K562 (cell line): ENCODE measurements at regions not wholly inside any gene's neighbourhood (a gene's known extent, or its start where the extent isn't known, plus 50 kb on each side); places are given as distances from the start of the nearest gene placed in this dataset.

Source experiments
- ATAC-seq: fragments of 200-7000 bp; cut with Tn5 transposase; 3 replicates; pipeline ENCODE4 v1.9.1; 2020; ENCODE audit warnings: moderate library complexity
- BruUV-seq: library from RNA; stranded (reverse); fragments of 400-500 nt; replicated peaks from 2 replicates; lab custom pipeline; 2021; lab: Mats Ljungman, UMichigan
- CTCF ChIA-PET: fragments of 300-600 bp; formaldehyde crosslinking; extraction: SDS; loops from one replicate; lab custom pipeline; 2021; ENCODE audit warnings: low intra/inter-chr PET ratio; lab: Yijun Ruan, JAX
- POLR2A ChIA-PET: fragments of 300-600, 350-650 bp; sonication (Branson Sonifier 250); formaldehyde crosslinking; extraction: SDS; loops from one replicate; lab custom pipeline; 2021; ENCODE audit warnings: antibody characterized with exemption, inconsistent platforms; lab: Yijun Ruan, JAX
- DNase-seq, 4 experiments: peaks; one replicate each; pipeline versions ENCODE4 v3.0.0 to v3.0.0-alpha.2; 2011 to 2018; ENCODE audit warnings: low spot score in 3 of 4, mixed read lengths in 3 of 4; ENCODE audit errors: extremely low read depth in 1 of 4
- FAIRE-seq: peaks from 2 replicates; lab custom pipeline; 2011; peaks lifted over from hg19 to GRCh38; lab: Jason Lieb, UNC
- H2AFZ ChIP-seq: 2 replicates; pipeline ENCODE4 v1.6.0; 2011; ENCODE audit warnings: low read depth, low read length, control low read depth, inconsistent platforms
- H3K27ac ChIP-seq: fragments of 200-600 bp; 3 replicates; pipeline ENCODE4 v1.8.0; 2011; ENCODE audit warnings: low read depth, mild to moderate bottlenecking, control low read depth, inconsistent platforms, low read length, moderate library complexity, mixed read lengths; ENCODE audit errors: extremely low read depth
- H3K27me3 ChIP-seq, 2 experiments: fragments of 300-600 bp in 1 of 2; 2 replicates in 1 of 2; 3 replicates in 1 of 2; pipeline versions ENCODE4 v1.6.0 to v1.8.0; 2011; ENCODE audit warnings: inconsistent platforms in 2 of 2, low read length in 2 of 2, mild to moderate bottlenecking in 1 of 2, mixed read lengths in 1 of 2, moderate library complexity in 1 of 2; ENCODE audit not compliant: control insufficient read depth in 2 of 2, insufficient read depth in 2 of 2
- H3K36me3 ChIP-seq: fragments of 300-600 bp; 3 replicates; pipeline ENCODE4 v1.8.0; 2011; ENCODE audit warnings: mild to moderate bottlenecking, low read length, inconsistent platforms; ENCODE audit not compliant: control insufficient read depth, insufficient read depth
- H3K4me1 ChIP-seq, 2 experiments: fragments of 200-600 bp in 1 of 2; replicated peaks in 1 of 2; 2 replicates in 1 of 2; 3 replicates in 1 of 2; pipeline versions ENCODE4 v1.5.1 to v1.8.0; 2011; ENCODE audit warnings: inconsistent platforms in 2 of 2, low read length in 2 of 2, mild to moderate bottlenecking in 1 of 2, mixed read lengths in 1 of 2, moderate library complexity in 1 of 2; ENCODE audit not compliant: control insufficient read depth in 2 of 2, insufficient read depth in 2 of 2
- H3K4me2 ChIP-seq: 2 replicates; pipeline ENCODE4 v1.6.1; 2011; ENCODE audit warnings: low read length, control low read depth, inconsistent platforms, mixed read lengths; ENCODE audit not compliant: insufficient read depth
- H3K4me3 ChIP-seq: fragments of 200-600 bp; sonication (generic), shearing (Covaris generic); 2 replicates; pipeline ENCODE4 v1.5.1; 2016; ENCODE audit warnings: control low read depth, inconsistent platforms
- H3K79me2 ChIP-seq: fragments of 200-600 bp; 3 replicates; pipeline ENCODE4 v1.8.0; 2011; ENCODE audit warnings: low read length, inconsistent platforms; ENCODE audit not compliant: control insufficient read depth, insufficient read depth
- H3K9ac ChIP-seq, 2 experiments: 2 replicates each; pipeline versions ENCODE4 v1.6.0 to v1.6.1; 2011; ENCODE audit warnings: low read depth in 2 of 2, low read length in 2 of 2, control low read depth in 1 of 2, inconsistent platforms in 1 of 2, mild to moderate bottlenecking in 1 of 2, mixed read lengths in 1 of 2; ENCODE audit not compliant: insufficient read depth in 1 of 2
- H3K9me1 ChIP-seq: one replicate; pipeline ENCODE4 v1.6.0; 2011; ENCODE audit warnings: inconsistent platforms, mild to moderate bottlenecking, low read length, moderate library complexity; ENCODE audit not compliant: control insufficient read depth, insufficient read depth
- H3K9me3 ChIP-seq: replicated peaks from 2 replicates; pipeline ENCODE4 v1.5.1; 2011; ENCODE audit warnings: low read depth, low read length, inconsistent platforms; ENCODE audit not compliant: control insufficient read depth, insufficient read depth
- H4K20me1 ChIP-seq: replicated peaks from 2 replicates; pipeline ENCODE4 v1.6.1; 2011; ENCODE audit warnings: low read length, inconsistent platforms, mixed read lengths; ENCODE audit not compliant: control insufficient read depth, insufficient read depth
- HMGXB4 ChIP-seq: sonication (generic); formaldehyde crosslinking; IDR thresholded peaks from 2 replicates; pipeline ENCODE4 v1.8.1; 2023; ENCODE audit warnings: mild to moderate bottlenecking, missing genetic modification reagents
- KDM1A ChIP-seq, 2 experiments: fragments of 450-650 bp; IDR thresholded peaks; 2 replicates each; pipeline ENCODE4 v1.6.1; 2016; ENCODE audit warnings: mild to moderate bottlenecking in 2 of 2
- PHF8 ChIP-seq: fragments of 200-600 bp; sonication (generic); IDR thresholded peaks from 2 replicates; pipeline ENCODE4 v1.6.1; 2012; ENCODE audit warnings: mixed run types, mild to moderate bottlenecking, inconsistent platforms, low read length, moderate library complexity, borderline replicate concordance
- SIN3A ChIP-seq, 2 experiments: fragments of 150-350 bp in 1 of 2; IDR thresholded peaks; 2 replicates each; pipeline ENCODE4 v1.6.1; 2011 to 2016; ENCODE audit warnings: borderline replicate concordance in 2 of 2, low read depth in 2 of 2, low read length in 2 of 2, mild to moderate bottlenecking in 2 of 2, moderate library complexity in 2 of 2; ENCODE audit not compliant: control insufficient read depth in 1 of 2
- WGBS: fragments of 100-300 bp; shearing (Covaris generic); methylation state at CpG from one replicate; pipeline ENCODE4 v1.1.6; 2016; ENCODE audit warnings: low coverage, mixed read lengths; ENCODE audit not compliant: insufficient coverage; ENCODE audit errors: missing lambda C conversion rate; 5-methylcytosine and 5-hydroxymethylcytosine counted together
- in situ Hi-C: fragments of 300-500 bp; cut with MboI; formaldehyde crosslinking; loops from 4 replicates; pipeline ENCODE4 v1.15.0; 2018; ENCODE audit warnings: inconsistent platforms, mixed read lengths
- intact Hi-C: fragments of 100-400 bp; cut with micrococcal nuclease; formaldehyde crosslinking; loops from 2 replicates; pipeline ENCODE4 v1.14.2; 2022

- ATAC-seq (no peak), FAIRE-seq (no peak), DNase-seq (no peak)
- 0% methylated on average over 12 of the region's 12 CpGs for WGBS
- intact Hi-C loops (no loop called here), in situ Hi-C loops (no loop called here)
- Histone ChIP-seq H2AFZ (no peak overlapping the region), H3K4me3 (no peak overlapping the region), H3K36me3 (no peaks in the 10 kb centered on the region), H3K9me1 (no peaks in the 10 kb centered on the region), H3K4me1 (no peaks in the 10 kb centered on the region), H3K9ac (no peak overlapping the region), H4K20me1 (peaks cover 11% of the 10 kb centered on the region; the same call in 1 of the 2 replicates), H3K9me3 (no peaks in the 10 kb centered on the region), H3K27ac (no peak overlapping the region), H3K79me2 (no peaks in the 10 kb centered on the region), H3K4me2 (no peak overlapping the region), H3K27me3 (peaks cover 4 to 28% of the 10 kb centered on the region in 2 experiments)
- ChIA-PET CTCF (no interaction called here), POLR2A (no interaction called here)
- TF ChIP-seq PHF8 (no peak), HMGXB4 (no peak), SIN3A (IDR thresholded peaks at IDR 0.05; ENCODE audit: borderline replicate concordance in 2 of 2, control insufficient read depth in 1 of 2, low read depth in 2 of 2, low read length in 2 of 2) (no peak), KDM1A (IDR thresholded peaks at IDR 0.05) (peak in 1 of 2 experiments; percentile 42; a peak in 1 of 4 replicates)
- BruUV-seq, result no TSS peak
Observed at GRCh38 chr17:79340333-79341221, 266.0 kb downstream of the ENGASE start.
